NCI-H82 treated with DMSO at 0.1 percent for 48 hours (cell line): ENCODE measurements at regions not wholly inside any gene's neighbourhood (a gene's known extent, or its start where the extent isn't known, plus 50 kb on each side); places are given as distances from the start of the nearest gene placed in this dataset.
"Not testable (repeated sequence)": the region's sequence is repeated elsewhere in the genome, so short reads cannot be mapped to it uniquely, and the experiment has no call there.

Experiments used
- DNase-seq: peaks from one replicate; lab custom pipeline; 2025; ENCODE audit not compliant: unreplicated experiment; lab: John Stamatoyannopoulos, UW

DNA sequence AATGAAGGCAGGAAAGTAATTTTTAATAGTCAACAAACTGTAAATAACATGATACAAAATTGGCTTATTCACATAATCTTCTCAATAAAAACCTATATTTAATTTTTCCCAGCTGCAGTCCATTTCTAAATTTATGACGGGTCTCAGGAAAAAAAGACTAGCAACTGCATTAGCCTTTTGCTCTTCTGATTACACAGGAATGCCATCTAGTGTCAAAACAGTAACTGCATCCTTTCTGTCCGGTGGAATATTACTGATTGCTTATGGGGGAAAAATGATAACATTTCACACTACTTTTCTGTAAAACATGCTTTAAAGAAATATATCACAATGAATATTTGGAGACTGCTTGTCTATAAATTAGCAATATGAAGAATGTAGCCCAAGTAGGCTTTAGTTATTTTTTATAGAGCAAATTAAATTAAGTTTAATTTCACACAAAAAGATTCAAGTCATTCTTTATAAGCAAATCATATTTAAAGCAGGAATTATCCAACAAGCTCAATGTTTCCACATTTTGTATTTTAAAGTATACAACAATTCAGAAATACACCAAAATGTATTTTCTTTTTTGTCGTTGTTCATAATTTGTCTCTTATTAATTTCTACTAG is 534.7 kb downstream of the CDH10 start:
- DNase-seq = no peak

DNA sequence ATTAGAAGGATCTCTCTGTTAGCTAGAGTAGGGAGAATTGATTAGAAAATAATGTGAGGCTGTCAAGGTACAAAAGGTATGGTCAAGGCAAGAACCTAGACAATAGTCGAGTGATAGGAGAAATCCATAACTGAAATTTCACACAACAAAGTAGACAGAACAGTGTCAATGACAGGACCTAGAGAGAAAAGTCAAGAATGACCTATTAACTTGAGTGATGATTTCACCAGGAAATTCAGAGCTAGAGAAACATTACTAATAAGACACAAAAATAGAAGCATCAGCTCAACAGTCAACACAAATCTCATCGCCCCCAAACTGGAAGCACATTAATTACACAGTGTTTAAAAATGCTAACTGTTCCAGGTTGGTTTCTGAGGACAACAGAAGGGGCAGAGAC is 532.4 kb downstream of the CDH10 start:
- DNase-seq = no peak

DNA sequence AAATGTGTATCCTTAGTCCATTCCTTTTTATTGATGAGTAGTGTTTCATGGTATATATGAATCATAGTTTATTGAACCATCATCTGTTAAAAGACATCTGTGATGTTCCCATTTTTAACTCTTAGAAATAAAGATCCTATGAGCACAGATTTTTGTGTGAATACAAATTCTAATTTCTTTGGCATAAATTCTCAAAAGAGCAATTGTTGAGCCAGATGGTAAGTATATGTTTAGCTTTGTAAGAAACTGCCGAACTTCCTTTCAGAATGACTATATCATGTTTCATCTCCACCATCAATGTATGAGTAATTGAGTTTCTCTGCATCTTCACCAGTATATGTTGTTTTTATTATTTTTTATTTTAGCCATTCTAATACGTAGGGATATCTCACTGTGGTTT is 526.4 kb downstream of the CDH10 start:
- no peak for DNase-seq

DNA sequence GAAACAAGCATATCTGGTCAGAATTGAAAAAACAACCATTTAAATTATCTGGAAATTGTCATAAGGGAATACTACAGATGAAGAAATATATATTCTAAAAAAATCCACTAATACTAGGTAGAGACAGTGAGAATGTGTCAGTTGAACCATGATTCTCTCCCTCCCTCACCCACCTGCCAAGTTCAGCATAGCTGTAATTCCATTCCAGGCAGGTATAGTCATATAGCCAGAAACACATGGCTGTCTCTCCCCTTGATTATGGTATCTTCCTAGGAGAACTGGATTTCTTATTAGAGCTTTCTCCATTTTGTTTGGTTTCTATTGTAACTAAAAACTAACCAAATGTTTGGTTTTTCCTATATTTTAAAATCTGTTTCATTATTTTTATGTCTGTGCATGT is 509.2 kb downstream of the CDH10 start:
- no peak for DNase-seq

- DNase-seq = no peak
These were observed 503.7 kb downstream of the CDH10 start for GRCh38 chr5:24141046-24141445.

- DNase-seq = no peak
These were observed 502.4 kb downstream of the CDH10 start for GRCh38 chr5:24142341-24142740.

- no peak for DNase-seq
These were observed 499.0 kb downstream of the CDH10 start for GRCh38 chr5:24145806-24146205.

DNA sequence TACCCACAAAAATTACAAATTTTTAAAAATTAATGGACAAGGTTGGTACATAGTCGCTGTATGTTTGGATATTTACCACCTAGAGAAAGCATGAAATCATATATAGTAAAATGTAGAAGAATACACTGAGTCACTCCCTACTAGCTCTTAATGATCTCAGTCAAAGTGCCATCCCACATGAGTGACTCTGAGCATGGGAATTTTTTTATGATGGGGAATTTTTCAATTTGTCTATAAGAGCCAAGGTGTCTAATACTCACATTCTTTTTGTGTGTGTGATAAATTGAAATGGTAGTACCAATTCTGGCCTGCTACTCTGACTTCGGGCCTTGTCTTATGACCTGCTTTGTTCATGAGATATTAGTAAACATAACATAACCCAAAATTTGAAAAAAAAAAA is 483.2 kb downstream of the CDH10 start:
- DNase-seq = no peak

GRCh38 chr5:24162343-24162742 is 482.4 kb downstream of the CDH10 start:
- no peak for DNase-seq

DNA sequence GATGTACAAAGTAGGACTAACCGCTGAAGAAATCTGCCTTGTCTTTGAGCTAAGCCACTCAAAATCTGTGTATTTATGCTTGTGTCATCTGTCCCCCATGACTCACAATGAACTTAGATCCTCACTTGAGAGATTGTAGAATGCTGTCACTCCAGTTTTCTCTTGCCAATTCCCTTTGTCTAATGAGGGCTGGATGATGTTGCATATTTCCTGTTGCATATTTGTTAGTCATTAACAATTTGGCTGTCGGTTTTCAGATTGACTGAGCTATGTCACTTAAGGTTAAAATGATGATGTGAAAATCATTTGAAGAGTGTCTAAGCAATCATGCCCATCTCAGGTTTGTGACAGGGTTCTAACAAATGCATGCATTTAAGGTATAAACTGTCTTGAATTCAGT is 481.7 kb downstream of the CDH10 start:
- DNase-seq = no peak

GRCh38 chr5:24167806-24168205 is 477.0 kb downstream of the CDH10 start:
- no peak for DNase-seq

- DNase-seq = no peak
These were observed 474.8 kb downstream of the CDH10 start for GRCh38 chr5:24170026-24170425.

GRCh38 chr5:24170930-24171329 is 473.8 kb downstream of the CDH10 start:
- DNase-seq = not testable (repeated sequence)

GRCh38 chr5:24177821-24178220 is 467.0 kb downstream of the CDH10 start:
- DNase-seq = no peak

DNA sequence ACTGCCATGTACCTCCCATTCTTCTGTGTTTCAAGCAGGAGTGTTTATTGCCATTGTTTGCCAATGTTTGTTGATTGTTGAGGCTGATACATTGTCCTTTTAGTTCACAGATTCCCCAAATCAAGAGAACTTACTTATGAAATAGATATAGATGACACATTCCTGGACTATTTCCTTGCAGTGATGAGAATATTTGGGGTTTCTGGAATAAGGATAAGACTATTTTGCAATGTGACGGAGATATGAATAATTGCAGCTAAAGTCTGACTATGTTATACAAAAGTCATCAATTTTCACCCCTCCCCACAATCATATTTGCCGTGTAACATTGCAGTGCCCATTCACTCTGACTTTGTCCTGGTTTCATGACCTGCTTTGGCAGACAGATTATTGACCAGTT is 460.8 kb downstream of the CDH10 start:
- DNase-seq = no peak

GRCh38 chr5:24188216-24188925 is 456.4 kb downstream of the CDH10 start:
- no peak for DNase-seq

DNA sequence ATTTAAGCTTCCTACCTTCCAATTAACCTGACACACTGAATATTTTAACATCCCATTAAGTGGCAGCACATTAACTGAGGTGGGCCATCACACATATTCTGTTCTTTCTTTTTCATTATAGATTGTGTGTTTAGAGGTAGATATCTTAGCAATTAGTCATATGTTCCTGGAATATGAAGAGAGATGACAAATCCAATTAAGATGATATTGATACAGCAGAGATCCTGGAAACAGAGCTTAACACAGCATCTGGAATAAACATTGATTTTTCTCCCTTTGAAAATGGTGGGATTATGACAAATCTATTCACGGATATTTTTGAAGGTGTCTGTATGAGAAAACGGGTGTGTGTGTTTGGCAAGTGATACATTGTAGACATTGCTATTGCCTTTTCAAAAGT is 448.0 kb downstream of the CDH10 start:
- DNase-seq = no peak

- DNase-seq = no peak
These were observed 436.1 kb downstream of the CDH10 start for GRCh38 chr5:24208686-24209106.

- no peak for DNase-seq
These were observed 429.7 kb downstream of the CDH10 start for GRCh38 chr5:24215114-24215513.

DNA sequence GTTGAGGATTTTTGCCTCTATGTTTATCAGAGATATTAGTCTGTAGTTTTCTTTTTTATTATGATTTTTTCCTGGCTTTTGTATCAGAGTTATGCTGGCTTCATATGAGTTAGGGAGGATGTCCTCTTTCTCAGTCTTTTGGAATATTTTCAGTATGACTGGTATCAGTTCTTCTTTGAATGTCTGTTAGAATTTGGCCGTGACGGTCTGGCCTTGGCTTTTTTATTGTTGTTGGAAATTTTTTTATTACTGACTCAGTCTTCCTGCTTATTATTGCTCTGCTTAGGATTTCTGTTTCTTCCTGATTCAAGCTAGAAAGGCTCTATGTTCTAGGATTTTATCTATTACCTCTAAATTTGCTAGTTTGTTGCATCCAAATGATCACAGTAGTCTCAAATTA is 421.9 kb downstream of the CDH10 start:
- no peak for DNase-seq

DNA sequence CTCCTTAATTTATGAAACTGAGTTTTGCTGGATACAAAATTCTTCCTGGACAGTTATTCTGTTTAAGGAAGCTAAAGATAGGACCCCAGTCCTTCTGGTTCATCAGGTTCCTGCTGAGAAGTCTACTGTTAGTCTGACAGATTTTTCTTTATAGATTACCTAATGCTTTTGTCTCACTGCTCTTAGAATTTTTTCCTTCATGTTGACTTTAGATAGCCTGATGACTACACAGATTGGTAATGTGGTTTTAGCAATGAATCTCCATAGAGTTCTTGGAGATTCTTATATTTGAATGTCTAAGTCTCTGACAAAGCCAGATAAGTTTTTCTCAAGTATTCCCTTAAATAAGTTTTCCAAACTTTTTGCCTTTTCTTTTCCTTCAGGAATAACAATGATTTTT is 419.7 kb downstream of the CDH10 start:
- no peak for DNase-seq

- DNase-seq = no peak
These were observed 418.3 kb downstream of the CDH10 start for GRCh38 chr5:24226479-24226878.

DNA sequence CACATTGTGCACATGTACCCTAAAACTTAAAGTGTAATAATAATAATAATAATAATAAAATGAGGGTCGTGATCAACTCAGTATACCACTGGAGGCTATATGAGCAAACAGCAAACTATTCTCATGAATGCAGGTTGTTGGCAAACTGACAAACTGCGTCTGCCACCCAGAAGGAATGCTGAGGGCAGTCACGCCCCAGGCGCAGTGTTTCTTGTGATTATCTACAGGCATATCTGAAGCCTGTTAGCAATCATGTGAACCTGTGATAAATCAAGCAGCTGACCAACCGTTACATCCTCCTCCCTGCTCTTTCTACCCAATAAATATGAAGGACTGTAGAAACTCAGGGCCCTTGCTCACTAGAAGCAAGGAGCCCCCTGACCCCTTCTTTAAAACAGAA is 416.9 kb downstream of the CDH10 start:
- DNase-seq = not testable (repeated sequence)
